AG08395 (cell line): ENCODE measurements at regions not wholly inside any gene's neighbourhood (a gene's known extent, or its start where the extent isn't known, plus 50 kb on each side); places are given as distances from the start of the nearest gene placed in this dataset.

Experiments
- DNase-seq: peaks from one replicate; pipeline ENCODE4 v3.0.0; 2012; ENCODE audit warnings: mixed read lengths, low spot score

GRCh38 chr6:165229216-165229615 lies 80.2 kb downstream of the C6orf118 start:
- no peak for DNase-seq

DNA sequence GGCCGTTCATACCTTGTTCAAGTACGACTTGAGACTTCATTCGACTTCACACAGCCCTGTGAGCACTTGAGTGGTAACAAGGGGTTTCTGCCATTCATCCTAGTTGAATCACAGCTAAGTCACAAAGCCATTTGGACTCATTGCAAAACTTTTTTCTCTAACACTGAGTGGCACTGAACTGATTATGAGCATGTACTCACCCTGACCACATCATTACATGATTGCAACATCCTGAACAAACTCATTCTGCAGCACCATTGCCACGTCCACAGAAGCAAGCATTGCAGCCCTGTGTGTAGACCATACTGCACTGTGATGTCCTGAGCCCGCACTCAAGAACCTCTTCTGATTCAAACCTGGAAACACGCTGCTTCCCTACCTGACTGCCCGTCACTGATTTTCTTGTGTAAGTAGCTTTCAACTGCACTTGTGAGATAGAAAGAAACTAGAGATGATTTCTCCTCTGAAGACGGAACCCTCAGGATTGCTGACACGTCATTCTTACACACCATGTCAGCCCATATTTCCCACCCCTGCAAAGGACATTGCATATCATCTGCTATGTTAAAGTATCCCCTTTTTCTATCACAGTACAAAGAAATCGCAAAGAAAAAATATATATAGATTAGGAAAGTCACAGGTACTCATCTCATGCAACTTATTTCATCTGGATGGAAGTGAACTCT lies 81.6 kb downstream of the C6orf118 start:
- DNase-seq: peak; percentile 83

DNA sequence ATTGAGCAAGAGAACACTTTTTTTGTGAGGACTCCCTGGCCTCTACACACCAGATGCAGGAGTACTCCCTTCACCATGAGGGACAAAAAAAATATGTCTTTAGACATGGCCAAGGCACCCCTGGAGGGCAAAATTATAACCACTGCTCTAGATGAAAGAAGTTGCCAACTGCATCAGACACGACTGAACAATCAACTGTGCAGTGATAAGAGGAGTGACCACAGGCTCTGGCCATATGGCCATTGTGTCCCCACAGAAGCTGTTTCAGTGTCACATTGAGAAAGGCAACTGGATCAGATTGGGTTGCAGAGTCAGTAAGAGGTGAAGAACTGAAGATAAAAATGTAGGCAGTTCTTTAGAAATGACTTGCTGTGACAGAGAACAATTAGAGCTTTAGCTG lies 85.7 kb downstream of the C6orf118 start:
- DNase-seq: no peak

- DNase-seq: no peak
Measured at GRCh38 chr6:165223101-165223500, 86.3 kb downstream of the C6orf118 start.

DNA sequence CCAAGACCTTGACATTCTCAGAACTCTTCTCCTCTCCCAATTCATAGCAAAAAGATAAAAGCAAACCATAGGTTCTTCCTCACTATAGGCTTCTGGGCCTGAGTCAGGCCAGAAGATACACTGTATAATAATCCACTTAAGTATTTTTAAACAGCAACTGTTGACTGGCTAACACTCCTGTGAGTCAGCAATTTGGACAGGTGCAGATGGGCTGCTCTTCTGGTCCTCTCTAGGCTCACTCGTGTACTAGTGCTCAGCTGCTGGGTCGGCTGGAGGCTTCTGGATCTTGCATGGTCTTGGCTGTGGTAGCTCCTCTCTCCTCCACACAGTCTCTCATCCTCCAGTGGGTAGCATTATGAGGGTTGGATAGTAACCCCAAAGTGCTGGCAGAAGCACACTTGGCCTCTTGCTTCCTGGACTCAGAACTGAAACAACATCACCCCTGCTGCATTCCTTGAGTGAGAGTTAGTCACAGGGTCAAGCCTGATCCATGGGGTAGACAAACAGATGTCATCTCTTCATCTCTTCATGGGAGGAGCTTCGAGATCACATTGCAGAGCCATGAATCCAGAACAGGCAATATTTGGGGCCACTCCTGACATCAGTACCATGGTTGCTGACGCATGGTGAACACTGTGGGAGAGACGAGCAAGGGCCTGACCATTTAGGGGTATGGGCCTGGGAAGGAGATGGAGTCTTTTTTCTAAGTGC lies 86.9 kb downstream of the C6orf118 start:
- DNase-seq: no peak

DNA sequence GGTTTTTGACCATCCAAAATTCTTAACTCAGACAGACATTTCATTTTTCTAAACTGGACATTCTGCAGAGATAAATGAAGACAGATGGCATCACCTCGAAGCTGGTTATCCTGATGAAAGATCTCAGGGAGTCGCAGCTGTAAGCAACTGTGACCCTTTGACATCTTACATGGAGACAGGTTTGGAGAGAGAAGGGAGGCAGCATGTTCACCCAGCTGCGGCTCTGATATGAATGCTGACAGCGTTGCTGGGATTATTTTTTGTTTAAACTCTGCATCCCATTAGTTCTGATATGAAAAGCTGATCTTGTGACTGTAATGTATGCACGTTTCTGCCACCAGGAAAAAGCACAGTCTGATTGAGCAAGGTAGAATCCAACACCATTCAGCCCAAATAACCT lies 89.4 kb downstream of the C6orf118 start:
- DNase-seq: no peak

DNA sequence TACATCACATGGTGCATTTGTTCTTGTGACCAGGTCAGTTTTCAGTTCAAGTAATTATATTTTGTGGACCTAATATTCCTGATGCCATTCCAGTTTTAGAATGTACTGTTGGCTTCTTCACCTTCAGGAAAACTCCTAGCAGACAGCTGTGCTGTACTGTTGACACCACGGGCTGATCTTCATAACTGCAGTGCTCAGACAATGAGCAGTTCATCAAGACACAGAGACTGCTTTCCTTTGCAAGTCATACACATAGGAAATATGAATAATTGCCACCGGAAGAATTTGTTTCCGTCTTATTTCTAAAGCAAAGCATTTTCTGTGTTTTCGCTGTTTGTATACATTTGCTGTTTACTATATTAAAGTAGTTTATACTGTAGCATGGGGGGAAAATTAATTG lies 89.8 kb downstream of the C6orf118 start:
- no peak for DNase-seq

GRCh38 chr6:165218829-165219228 lies 90.6 kb downstream of the C6orf118 start:
- peak; percentile 79 for DNase-seq

DNA sequence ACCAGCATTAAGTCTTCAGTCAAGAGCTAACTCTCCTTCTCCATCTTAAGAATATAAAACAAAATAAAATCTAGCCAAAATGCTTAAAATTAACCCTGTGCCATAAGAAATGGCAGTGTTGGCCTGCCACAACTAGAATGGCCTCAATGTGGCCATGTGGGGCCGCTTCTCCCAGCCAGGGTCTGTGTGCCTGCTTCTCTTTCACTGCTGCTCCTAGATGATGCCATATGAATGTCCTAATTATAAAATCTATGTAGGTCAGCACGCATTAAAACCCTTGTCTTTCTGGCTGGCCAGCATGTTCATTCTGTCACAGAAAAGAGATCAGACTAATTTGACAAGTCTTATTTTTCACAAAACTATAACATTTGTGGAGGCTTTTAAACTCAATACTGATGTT lies 102.6 kb downstream of the C6orf118 start:
- no peak for DNase-seq

DNA sequence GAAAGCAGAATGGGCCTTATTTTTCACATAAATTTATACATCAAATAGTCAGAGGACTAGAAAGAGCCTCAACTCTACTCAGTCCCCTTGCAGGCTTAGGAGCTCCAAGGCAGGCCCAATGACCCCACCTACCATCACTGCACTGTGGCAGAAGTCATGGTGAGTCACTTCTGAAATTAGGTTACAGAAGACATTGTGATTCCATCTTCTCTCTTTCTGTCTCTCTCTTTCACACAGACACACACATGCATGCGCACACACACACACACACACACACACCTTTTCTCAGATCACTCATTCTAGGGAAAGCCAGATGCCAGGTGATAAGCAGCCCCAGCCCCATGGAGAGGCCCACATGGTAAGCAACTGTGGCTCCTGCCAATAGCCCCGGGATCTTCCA lies 103.8 kb downstream of the C6orf118 start:
- no peak for DNase-seq

DNA sequence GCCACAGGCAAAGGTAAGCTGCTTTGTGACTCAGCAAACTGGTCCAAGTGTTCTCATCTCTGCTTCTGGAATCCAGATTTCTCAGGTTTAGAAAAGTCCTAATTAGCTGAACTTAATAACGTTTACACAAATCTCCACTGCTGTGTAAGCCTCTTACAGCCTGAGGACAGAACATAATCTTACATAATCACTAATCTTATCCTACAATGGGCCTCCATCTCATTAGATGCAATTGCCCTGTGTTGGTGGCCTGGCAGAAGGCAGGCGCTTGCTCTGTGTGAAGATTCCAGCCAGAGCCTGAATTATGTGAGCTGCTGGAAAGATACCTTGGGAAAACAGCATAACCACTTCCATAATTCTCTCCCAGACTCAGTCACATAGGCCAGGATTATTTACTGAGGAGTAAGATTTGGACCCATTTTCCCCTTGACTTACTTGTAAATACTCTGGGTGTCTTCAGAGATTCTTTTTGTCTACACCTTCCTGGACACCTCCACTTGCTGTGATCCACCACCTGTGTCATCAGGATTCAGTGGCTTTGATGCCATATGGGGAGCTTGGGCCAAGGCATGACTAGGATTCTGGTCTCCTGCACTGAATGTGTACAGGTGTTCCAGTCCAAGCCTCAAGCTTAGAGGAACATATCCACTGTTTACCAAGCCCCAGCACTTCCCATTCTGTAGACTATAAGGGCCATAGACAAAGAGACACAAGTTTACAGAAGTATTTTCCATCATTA lies 104.4 kb downstream of the C6orf118 start:
- DNase-seq: no peak

GRCh38 chr6:165200178-165200577 lies 109.2 kb downstream of the C6orf118 start:
- no peak for DNase-seq

DNA sequence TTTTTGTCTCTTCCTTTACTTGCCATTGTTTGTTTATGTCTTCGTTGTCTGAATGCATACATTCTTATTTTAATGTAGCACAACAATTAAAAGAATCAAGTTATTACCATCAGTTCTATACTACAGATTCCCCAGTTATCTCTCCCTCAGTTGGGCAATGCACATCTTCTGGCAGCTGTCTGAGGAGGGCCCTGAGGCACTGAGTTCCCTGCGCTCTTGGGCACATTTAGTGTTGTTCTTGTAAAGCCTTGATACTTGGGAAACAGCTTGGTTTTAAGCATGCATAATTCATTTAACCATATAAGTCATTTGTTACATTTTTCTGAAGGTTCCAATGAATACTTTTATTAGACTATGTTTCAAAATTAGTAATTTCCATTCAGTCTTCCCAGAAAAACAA lies 117.9 kb downstream of the C6orf118 start:
- DNase-seq: no peak

GRCh38 chr6:165186441-165187205 lies 122.8 kb downstream of the C6orf118 start:
- DNase-seq: no peak

DNA sequence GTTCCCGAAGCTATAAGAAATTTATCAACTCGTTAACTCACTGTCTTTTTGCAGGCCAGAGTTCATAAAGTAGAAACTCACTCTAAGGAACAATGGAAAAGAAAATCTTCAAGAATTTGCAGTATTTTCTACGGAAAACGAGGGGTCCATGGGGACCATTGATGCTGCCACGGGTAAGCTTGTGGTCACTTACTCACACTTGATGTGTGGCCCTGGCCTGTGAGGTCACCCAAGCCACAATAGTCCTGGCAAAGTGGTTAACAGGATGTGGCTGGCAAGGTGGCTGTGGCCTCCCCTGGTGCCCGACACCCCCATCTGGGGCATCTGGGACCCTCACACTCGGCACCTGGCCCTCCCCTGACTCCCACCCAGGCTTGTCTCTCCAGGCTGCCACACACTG lies 123.4 kb downstream of the C6orf118 start:
- no peak for DNase-seq

- DNase-seq: peak; percentile 42
Measured at GRCh38 chr6:165184192-165184979, 125.0 kb downstream of the C6orf118 start.

- DNase-seq: no peak
Measured at GRCh38 chr6:165183496-165184140, 125.8 kb downstream of the C6orf118 start.

- DNase-seq: no peak
Measured at GRCh38 chr6:165183071-165183470, 126.3 kb downstream of the C6orf118 start.

GRCh38 chr6:165181951-165182414 lies 127.4 kb downstream of the C6orf118 start:
- DNase-seq: peak; percentile 63

DNA sequence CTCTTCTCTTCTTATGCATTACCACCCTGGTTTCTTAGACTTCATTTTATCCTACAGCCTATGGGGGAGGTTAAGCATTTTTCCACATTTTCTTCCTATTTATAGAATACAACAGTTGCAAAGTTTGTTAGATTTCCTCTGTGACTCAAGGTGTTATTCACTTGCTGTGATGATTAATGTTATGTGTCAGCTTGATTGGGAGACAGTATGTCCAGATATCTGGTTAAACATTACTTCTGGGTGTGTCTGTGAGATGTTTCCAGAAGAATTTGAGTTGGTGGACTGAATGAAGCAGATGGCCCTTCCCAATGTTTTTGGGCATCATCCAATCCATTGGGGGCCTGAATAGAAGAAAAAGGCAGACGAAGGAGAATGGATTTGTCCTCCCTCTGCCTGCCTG lies 131.3 kb downstream of the C6orf118 start:
- peak; percentile 22 for DNase-seq

GRCh38 chr6:165173484-165173883 lies 135.9 kb downstream of the C6orf118 start:
- no peak for DNase-seq
